HCT116 (cell line): ENCODE measurements at regions not wholly inside any gene's neighbourhood (a gene's known extent, or its start where the extent isn't known, plus 50 kb on each side); places are given as distances from the start of the nearest gene placed in this dataset.

Experiments used
- ATAC-seq: fragments of 200-7000 bp; cut with Tn5 transposase; 2 replicates; pipeline ENCODE4 v1.9.1; 2020; ENCODE audit warnings: mild to moderate bottlenecking, moderate library complexity
- BruUV-seq: library from RNA; stranded (reverse); fragments of 400-500 nt; replicated peaks from 2 replicates; lab custom pipeline; 2021; lab: Mats Ljungman, UMichigan
- CTCF ChIA-PET: fragments of 300-600 bp; sonication (Branson Sonifier 250); formaldehyde crosslinking; loops from one replicate; lab custom pipeline; 2021; ENCODE audit warnings: antibody characterized with exemption; lab: Charles Lee
- POLR2A ChIA-PET: fragments of 300-600, 350-600 bp; sonication (Branson Sonifier 250); formaldehyde crosslinking; loops from one replicate; lab custom pipeline; 2021; ENCODE audit warnings: antibody characterized with exemption; lab: Charles Lee
- RAD21 ChIA-PET, 2 experiments: fragments of 300-600 bp; sonication (Branson Sonifier 250); formaldehyde crosslinking; loops; one replicate each; lab custom pipeline; 2023; ENCODE audit warnings: low total read pairs in 2 of 2; ENCODE audit not compliant: uncharacterized antibody in 2 of 2, unreplicated experiment in 2 of 2, low non-redundant PET in 1 of 2; lab: Charles Lee
- DNase-seq: peaks from one replicate; pipeline ENCODE4 v3.0.0-alpha.2; 2010; ENCODE audit warnings: low read depth, low spot score
- H2AFZ ChIP-seq: fragments of 200-600 bp; shearing (Covaris generic), sonication (generic); 2 replicates; pipeline ENCODE4 v1.6.1; 2017; ENCODE audit warnings: low read depth, mixed run types, mixed read lengths, antibody characterized with exemption, low read length; ENCODE audit not compliant: poor library complexity, severe bottlenecking
- H3K27ac ChIP-seq: 2 replicates; pipeline ENCODE4 v1.5.1; 2012; ENCODE audit warnings: low read depth, low read length
- H3K27me3 ChIP-seq: fragments of 200-600 bp; sonication (generic); 2 replicates; pipeline ENCODE4 v1.6.1; 2016; ENCODE audit warnings: mixed run types, low read length, mixed read lengths; ENCODE audit not compliant: insufficient read depth
- H3K36me3 ChIP-seq, 2 experiments: fragments of 200-500 bp in 1 of 2; fragments of 200-600 bp in 1 of 2; sonication (Bioruptor generic) in 1 of 2; sonication (generic) in 1 of 2; 2 replicates each; pipeline versions ENCODE4 v1.5.1 to v1.6.1; 2014 to 2016; ENCODE audit warnings: low read length in 2 of 2, inconsistent platforms in 1 of 2, mixed read lengths in 1 of 2, mixed run types in 1 of 2; ENCODE audit not compliant: insufficient read depth in 2 of 2, control insufficient read depth in 1 of 2
- H3K4me1 ChIP-seq, 2 experiments: fragments of 200-600 bp in 1 of 2; sonication (generic) in 1 of 2; 2 replicates each; pipeline versions ENCODE4 v1.5.1 to v1.6.1; 2012 to 2017; ENCODE audit warnings: low read length in 2 of 2, inconsistent platforms in 1 of 2, mild to moderate bottlenecking in 1 of 2, mixed read lengths in 1 of 2, mixed run types in 1 of 2, moderate library complexity in 1 of 2; ENCODE audit not compliant: insufficient read depth in 2 of 2, control insufficient read depth in 1 of 2
- H3K4me2 ChIP-seq: fragments of 200-600 bp; sonication (generic); 2 replicates; pipeline ENCODE4 v1.6.1; 2017; ENCODE audit warnings: mixed run types, low read length, mixed read lengths
- H3K4me3 ChIP-seq, 2 experiments: fragments of 200-600 bp in 1 of 2; sonication (generic) in 1 of 2; replicated peaks in 1 of 2; 2 replicates each; pipeline ENCODE4 v1.5.1; 2011 to 2016; ENCODE audit warnings: low read length in 2 of 2, control low read depth in 1 of 2, low read depth in 1 of 2, mild to moderate bottlenecking in 1 of 2, mixed read lengths in 1 of 2, mixed run types in 1 of 2
- H3K79me2 ChIP-seq: fragments of 200-600 bp; sonication (generic); 2 replicates; pipeline ENCODE4 v1.6.1; 2017; ENCODE audit warnings: mild to moderate bottlenecking, mixed run types, low read length, moderate library complexity, mixed read lengths; ENCODE audit not compliant: insufficient read depth
- H3K9ac ChIP-seq: fragments of 200-600 bp; sonication (generic); 2 replicates; pipeline ENCODE4 v1.6.1; 2016; ENCODE audit warnings: low read length, mixed read lengths
- H3K9me2 ChIP-seq: fragments of 200-600 bp; sonication (generic), shearing (Covaris generic); 2 replicates; pipeline ENCODE4 v1.6.1; 2017; ENCODE audit warnings: mixed run types, mild to moderate bottlenecking, moderate library complexity; ENCODE audit not compliant: insufficient read depth
- H3K9me3 ChIP-seq, 2 experiments: fragments of 200-500 bp in 1 of 2; fragments of 200-600 bp in 1 of 2; sonication (Bioruptor generic) in 1 of 2; sonication (generic) in 1 of 2; 2 replicates each; pipeline ENCODE4 v1.6.1; 2014 to 2017; ENCODE audit warnings: low read length in 2 of 2, mixed read lengths in 2 of 2, inconsistent platforms in 1 of 2, low read depth in 1 of 2, mild to moderate bottlenecking in 1 of 2, mixed run types in 1 of 2, moderate library complexity in 1 of 2; ENCODE audit not compliant: control insufficient read depth in 1 of 2, insufficient read depth in 1 of 2
- H4K20me1 ChIP-seq: fragments of 200-600 bp; sonication (generic), shearing (Covaris generic); 2 replicates; pipeline ENCODE4 v1.6.1; 2017; ENCODE audit warnings: mixed run types, mild to moderate bottlenecking, moderate library complexity; ENCODE audit not compliant: insufficient read depth
- CEBPB ChIP-seq: IDR thresholded peaks from 2 replicates; pipeline ENCODE4 v1.6.1; 2012; ENCODE audit warnings: low read depth
- ELF1 ChIP-seq: IDR thresholded peaks from 2 replicates; pipeline ENCODE4 v1.6.1; 2012; ENCODE audit warnings: low read depth, borderline replicate concordance
- EZH2 ChIP-seq: fragments of 200-600 bp; sonication (generic); IDR thresholded peaks from 2 replicates; pipeline ENCODE4 v1.6.1; 2017; ENCODE audit warnings: antibody characterized with exemption, mixed run types
- REST ChIP-seq: IDR thresholded peaks from 2 replicates; pipeline ENCODE4 v1.6.1; 2012; ENCODE audit warnings: low read depth
- ZBTB33 ChIP-seq: IDR thresholded peaks from 2 replicates; pipeline ENCODE4 v1.6.1; 2011; ENCODE audit warnings: mild to moderate bottlenecking, low read length, moderate library complexity; ENCODE audit not compliant: insufficient replicate concordance; ENCODE audit errors: extremely low read depth
- intact Hi-C: fragments of 100-400 bp; cut with micrococcal nuclease; formaldehyde crosslinking; loops from 2 replicates; pipeline ENCODE4 v1.10.0; 2022

GRCh38 chr5:93123127-93123526 is 457.9 kb downstream of the NR2F1-AS1 start:
- CTCF ChIA-PET, result no interaction called here
- ATAC-seq, result no peak
- H3K27me3 ChIP-seq, result no peaks in the 10 kb centered on the region
- H3K4me2 ChIP-seq, result no peak overlapping the region
- no peak for DNase-seq
- POLR2A ChIA-PET, result no interaction called here
- H3K9ac ChIP-seq, result no peak overlapping the region
- H3K9me3 ChIP-seq, result no peaks in the 10 kb centered on the region
- H3K27ac ChIP-seq, result no peak overlapping the region
- BruUV-seq, result no TSS peak
- H3K4me3 ChIP-seq, result no peak overlapping the region
- no peaks in the 10 kb centered on the region for H3K9me2 ChIP-seq
- peaks cover 6 to 21% of the 10 kb centered on the region in 2 experiments for H3K4me1 ChIP-seq
- H4K20me1 ChIP-seq, result no peaks in the 10 kb centered on the region
- no peak overlapping the region for H2AFZ ChIP-seq
- H3K79me2 ChIP-seq, result no peaks in the 10 kb centered on the region
- no peaks in the 10 kb centered on the region for H3K36me3 ChIP-seq
- intact Hi-C loops, result no loop called here
- TF ChIP-seq EZH2 (no peak), CEBPB (no peak), REST (no peak), ELF1 (no peak)
- RAD21 ChIA-PET, result no interaction called here

DNA sequence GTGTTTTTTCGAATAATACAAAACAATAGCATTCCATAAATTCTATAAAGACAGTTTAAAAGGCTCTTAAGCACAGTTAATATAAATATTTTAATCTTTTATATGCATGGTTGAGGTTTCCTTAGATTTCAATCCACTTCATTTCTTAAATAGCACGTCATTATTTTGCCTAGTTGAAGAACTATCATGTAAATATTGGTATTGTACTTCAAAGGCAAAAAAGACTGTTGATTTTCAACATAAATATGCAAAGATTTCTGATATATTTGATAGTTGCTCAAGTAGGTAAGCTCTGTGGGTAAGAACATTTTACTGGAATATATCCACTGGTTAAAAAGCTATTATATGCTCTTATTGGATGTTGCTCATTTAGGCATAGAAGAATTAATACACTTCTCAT is 458.6 kb downstream of the NR2F1-AS1 start:
- TF ChIP-seq ZBTB33, result no peak
- BruUV-seq, result no TSS peak
- H4K20me1 ChIP-seq, result no peaks in the 10 kb centered on the region
- ChIA-PET CTCF (no interaction called here), POLR2A (no interaction called here), RAD21 (no interaction called here)
- no peak for ATAC-seq
- H3K9me2 ChIP-seq, result no peaks in the 10 kb centered on the region
- no peaks in the 10 kb centered on the region for H3K79me2 ChIP-seq
- intact Hi-C loops, result no loop called here
- no peak for DNase-seq
- no peak overlapping the region for H2AFZ ChIP-seq
- H3K27ac ChIP-seq, result no peak overlapping the region
- no peak overlapping the region for H3K9ac ChIP-seq
- H3K36me3 ChIP-seq, result no peaks in the 10 kb centered on the region
- no peak overlapping the region for H3K4me2 ChIP-seq
- no peaks in the 10 kb centered on the region for H3K27me3 ChIP-seq
- H3K4me3 ChIP-seq, result no peak overlapping the region
- H3K4me1 ChIP-seq, result peaks cover 10 to 27% of the 10 kb centered on the region in 2 experiments
- no peaks in the 10 kb centered on the region for H3K9me3 ChIP-seq
